ENCODE measurements at regions not wholly inside any gene's neighbourhood (a gene's known extent, or its start where the extent isn't known, plus 50 kb on each side); places are given as distances from the start of the nearest gene placed in this dataset.

- no peak for TF ChIP-seq CTCF (conservative IDR thresholded peaks at IDR 0.05; ENCODE audit: low read length)
- no peak for TF ChIP-seq EZH2phosphoT487 (IDR thresholded peaks at IDR 0.05; ENCODE audit: borderline replicate concordance, low read depth, low read length)
Measured at GRCh38 chr5:166979307-166979895, 1312.0 kb upstream of the WWC1 start.
